Activated CD4-positive, alpha-beta T cell treated with anti-CD3 and anti-CD28 coated beads, Interleukin-2, amount 10 ng/mL, durations not matched to agents 24 days and 14 days (primary cell): ENCODE measurements at regions not wholly inside any gene's neighbourhood (a gene's known extent, or its start where the extent isn't known, plus 50 kb on each side); places are given as distances from the start of the nearest gene placed in this dataset.
"Not testable (repeated sequence)": the region's sequence is repeated elsewhere in the genome, so short reads cannot be mapped to it uniquely, and the experiment has no call there.

Experiments used
- DNase-seq: peaks from one replicate; pipeline ENCODE4 v3.0.0; 2022
- H3K27ac Mint-ChIP-seq: one replicate; pipeline ENCODE4 v1.8.0; 2022; ENCODE audit warnings: mild to moderate bottlenecking, mixed read lengths
- H3K27me3 Mint-ChIP-seq: one replicate; pipeline ENCODE4 v1.8.0; 2022; ENCODE audit warnings: mixed read lengths
- H3K36me3 Mint-ChIP-seq: one replicate; pipeline ENCODE4 v1.8.0; 2022; ENCODE audit warnings: low read depth, mild to moderate bottlenecking, mixed read lengths
- H3K4me1 Mint-ChIP-seq: one replicate; pipeline ENCODE4 v1.8.0; 2021; ENCODE audit warnings: mixed read lengths
- H3K4me3 Mint-ChIP-seq: one replicate; pipeline ENCODE4 v1.8.0; 2022; ENCODE audit warnings: mild to moderate bottlenecking, moderate library complexity, mixed read lengths
- H3K9me3 Mint-ChIP-seq: one replicate; pipeline ENCODE4 v1.8.0; 2021; ENCODE audit warnings: mixed read lengths
- intact Hi-C: fragments of 100-400 bp; cut with micrococcal nuclease; formaldehyde crosslinking; loops from one replicate; pipeline ENCODE4 v1.15.1; 2023

DNA sequence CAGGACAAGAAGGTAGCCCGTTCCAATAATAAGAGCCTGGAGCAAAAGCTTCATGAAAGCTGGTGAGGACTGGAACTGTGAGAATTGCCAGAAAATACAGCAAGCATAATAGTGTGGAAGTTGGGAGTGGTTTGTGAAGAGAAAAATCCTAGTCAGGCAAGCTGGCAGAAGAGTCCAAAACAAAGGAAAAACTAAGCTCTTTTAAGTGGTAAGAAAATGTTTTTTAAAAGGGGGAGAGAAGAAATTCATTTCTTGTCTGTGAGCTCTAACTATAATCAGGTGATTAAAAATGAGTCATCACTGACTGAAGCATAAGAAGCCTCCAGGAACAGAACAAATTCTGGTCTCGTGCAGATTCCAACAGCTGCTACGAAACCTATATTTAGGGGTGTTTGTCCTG, 102.6 kb downstream of the CAAP1 start:
- Mint-ChIP-seq H3K4me1 (no peaks in the 10 kb centered on the region), H3K36me3 (no peaks in the 10 kb centered on the region), H3K27ac (no peak overlapping the region), H3K9me3 (peaks cover 3% of the 10 kb centered on the region), H3K27me3 (no peaks in the 10 kb centered on the region), H3K4me3 (no peak overlapping the region)
- no peak for DNase-seq
- intact Hi-C loops, result no loop called here

DNA sequence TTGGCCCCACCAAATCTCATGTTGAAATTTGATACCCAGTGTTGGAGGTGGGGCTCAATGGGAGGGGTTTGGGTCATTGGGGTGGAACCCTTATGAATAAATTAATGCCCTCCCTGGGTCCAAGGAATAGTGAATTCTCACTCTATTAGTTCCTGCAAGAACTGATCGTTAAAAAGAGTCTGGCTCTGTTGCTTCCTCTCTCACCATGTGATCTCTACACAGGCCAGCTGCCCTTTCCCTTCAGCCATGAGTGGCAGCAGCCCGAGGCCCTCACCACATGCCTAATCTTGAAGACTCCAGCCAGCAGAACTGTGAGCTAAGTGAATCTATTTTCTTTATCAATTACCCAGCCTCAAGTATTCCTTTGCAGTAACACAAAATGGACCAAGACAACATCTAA, 106.0 kb downstream of the CAAP1 start:
- no peak overlapping the region for H3K4me3 Mint-ChIP-seq
- no peak for DNase-seq
- intact Hi-C loops, result no loop called here
- H3K27ac Mint-ChIP-seq, result no peak overlapping the region
- no peaks in the 10 kb centered on the region for H3K27me3 Mint-ChIP-seq
- H3K9me3 Mint-ChIP-seq, result peaks cover 3% of the 10 kb centered on the region
- H3K4me1 Mint-ChIP-seq, result no peaks in the 10 kb centered on the region
- no peaks in the 10 kb centered on the region for H3K36me3 Mint-ChIP-seq

DNA sequence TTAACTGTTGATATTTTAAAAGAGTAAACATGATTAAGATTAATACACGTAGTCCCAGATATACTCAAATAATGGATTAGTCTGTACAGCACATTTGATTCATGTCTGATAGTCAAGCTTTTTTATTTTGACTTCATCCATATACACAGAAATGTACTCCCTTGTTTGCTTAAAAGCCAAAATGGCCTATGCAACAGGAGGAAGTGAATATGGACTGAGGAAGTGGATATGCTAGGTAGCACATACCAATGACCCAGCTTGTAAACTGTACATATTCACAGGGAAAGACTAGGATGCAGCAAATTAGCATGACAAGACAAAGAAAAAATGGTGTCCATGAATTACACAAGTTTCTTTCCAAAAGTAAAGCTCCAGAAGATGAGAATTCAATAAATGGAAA, 109.7 kb downstream of the CAAP1 start:
- intact Hi-C loops, result no loop called here
- Mint-ChIP-seq H3K27ac (no peak overlapping the region), H3K27me3 (no peaks in the 10 kb centered on the region), H3K4me3 (no peak overlapping the region), H3K36me3 (no peaks in the 10 kb centered on the region), H3K4me1 (no peaks in the 10 kb centered on the region), H3K9me3 (peaks cover 3% of the 10 kb centered on the region)
- DNase-seq, result no peak

DNA sequence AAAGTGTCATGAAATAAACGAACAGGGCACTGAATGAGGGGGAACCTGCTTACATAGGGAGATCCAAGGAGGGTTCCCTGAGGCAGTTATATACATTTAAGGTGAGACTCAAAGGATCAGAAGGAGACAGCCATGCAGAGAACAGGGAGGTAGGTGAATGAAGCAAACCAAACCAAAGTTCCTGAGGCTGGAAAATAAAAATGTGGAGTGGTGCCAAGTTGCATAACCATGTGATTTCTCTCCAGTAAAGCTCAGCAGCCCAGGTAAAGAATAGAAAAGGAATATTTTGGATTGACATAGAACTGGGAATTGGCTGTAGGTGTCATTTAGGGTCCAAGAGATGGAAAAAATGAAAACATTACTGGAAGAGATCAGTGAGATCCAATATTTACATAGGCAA, 110.7 kb downstream of the CAAP1 start:
- no peak for DNase-seq
- Mint-ChIP-seq H3K4me1 (no peaks in the 10 kb centered on the region), H3K36me3 (no peaks in the 10 kb centered on the region), H3K9me3 (peaks cover under 1% of the 10 kb centered on the region), H3K27me3 (no peaks in the 10 kb centered on the region), H3K4me3 (no peak overlapping the region), H3K27ac (no peak overlapping the region)
- intact Hi-C loops, result no loop called here

DNA sequence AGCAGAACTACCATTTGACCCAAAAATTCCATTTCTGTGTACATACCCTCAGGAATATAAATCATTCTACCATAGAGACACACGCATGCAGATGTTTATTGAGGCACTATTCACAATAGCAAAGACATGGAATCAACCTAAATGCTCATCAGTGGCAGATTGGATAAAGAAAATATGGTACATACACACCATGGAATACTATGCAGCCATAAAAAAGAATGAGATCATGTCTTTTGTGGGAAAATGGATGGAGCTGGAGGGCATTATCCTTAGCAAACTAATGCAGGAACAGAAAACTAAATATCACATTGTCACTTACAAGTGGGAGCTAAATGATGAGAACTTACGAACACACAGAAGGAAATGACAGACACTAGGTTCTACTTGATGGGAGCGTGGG, 112.3 kb downstream of the CAAP1 start:
- H3K9me3 Mint-ChIP-seq, H3K4me1 Mint-ChIP-seq, DNase-seq, H3K4me3 Mint-ChIP-seq, H3K27me3 Mint-ChIP-seq, intact Hi-C loops, H3K36me3 Mint-ChIP-seq, H3K27ac Mint-ChIP-seq: not testable (repeated sequence)

DNA sequence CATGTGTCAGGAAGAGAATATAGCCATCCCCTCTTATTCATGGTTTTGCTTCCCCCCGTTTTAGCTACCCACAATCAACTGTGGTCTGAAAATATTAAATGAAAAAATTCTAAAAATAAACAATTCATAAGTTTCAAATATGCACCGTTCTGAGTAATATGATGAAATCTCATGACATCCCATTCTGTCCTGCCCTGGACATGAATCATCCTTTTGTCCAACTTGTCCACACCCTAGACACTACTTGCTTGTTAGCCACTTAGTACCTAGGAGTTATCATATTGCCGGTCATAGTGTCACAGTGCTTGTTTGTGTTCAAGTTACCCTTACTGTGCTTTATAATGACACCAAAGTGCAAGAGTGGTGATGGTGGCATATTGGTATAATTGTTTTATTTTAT, 113.5 kb downstream of the CAAP1 start:
- Mint-ChIP-seq H3K4me3 (no peak overlapping the region), H3K9me3 (no peaks in the 10 kb centered on the region), H3K27me3 (no peaks in the 10 kb centered on the region), H3K27ac (no peak overlapping the region), H3K4me1 (no peaks in the 10 kb centered on the region), H3K36me3 (no peaks in the 10 kb centered on the region)
- no peak for DNase-seq
- intact Hi-C loops, result no loop called here

DNA sequence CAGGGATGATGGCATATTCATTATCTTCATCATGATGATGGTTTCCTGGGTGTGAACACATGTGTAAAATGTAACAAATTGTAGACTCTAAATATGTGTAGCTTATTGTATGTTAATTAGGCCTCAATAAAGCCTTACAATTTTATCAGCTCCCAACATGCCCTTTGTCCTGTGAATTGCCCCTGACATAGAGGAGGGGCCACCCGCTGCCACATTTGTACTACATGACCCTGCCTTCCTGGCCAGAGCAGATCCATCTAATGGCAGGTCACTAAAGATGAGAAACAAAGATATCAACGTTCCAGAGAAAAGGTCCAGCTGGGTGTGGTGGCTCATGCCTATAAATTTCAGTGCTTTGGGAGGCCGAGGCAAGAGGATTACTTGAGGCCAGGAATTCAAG, 117.2 kb downstream of the CAAP1 start:
- H3K4me1 Mint-ChIP-seq, result no peaks in the 10 kb centered on the region
- intact Hi-C loops, result no loop called here
- no peaks in the 10 kb centered on the region for H3K36me3 Mint-ChIP-seq
- no peaks in the 10 kb centered on the region for H3K27me3 Mint-ChIP-seq
- DNase-seq, result no peak
- no peak overlapping the region for H3K27ac Mint-ChIP-seq
- H3K9me3 Mint-ChIP-seq, result no peaks in the 10 kb centered on the region
- H3K4me3 Mint-ChIP-seq, result no peak overlapping the region

DNA sequence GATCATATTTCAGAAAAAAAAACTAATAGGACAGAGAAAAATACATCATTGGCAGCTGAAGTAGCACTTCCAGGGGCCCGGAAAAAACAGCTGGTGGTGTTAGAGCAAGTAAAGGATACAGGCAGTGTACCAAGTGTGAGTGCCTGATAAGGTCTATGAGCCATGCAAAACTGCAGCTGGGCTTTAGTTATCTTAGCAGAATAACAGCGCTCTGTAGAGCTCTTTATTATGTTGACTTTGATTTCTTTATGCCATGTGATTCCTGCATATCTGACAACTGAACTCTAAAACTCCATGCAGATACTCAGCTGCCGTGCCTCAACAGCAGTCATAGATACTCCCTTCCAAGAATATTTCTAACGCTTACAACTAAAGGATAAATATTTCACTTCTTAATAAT, 119.5 kb downstream of the CAAP1 start:
- no peak for DNase-seq
- H3K4me3 Mint-ChIP-seq, result no peak overlapping the region
- H3K27ac Mint-ChIP-seq, result no peak overlapping the region
- H3K4me1 Mint-ChIP-seq, result no peaks in the 10 kb centered on the region
- no peaks in the 10 kb centered on the region for H3K36me3 Mint-ChIP-seq
- H3K9me3 Mint-ChIP-seq, result no peaks in the 10 kb centered on the region
- intact Hi-C loops, result no loop called here
- H3K27me3 Mint-ChIP-seq, result no peaks in the 10 kb centered on the region

DNA sequence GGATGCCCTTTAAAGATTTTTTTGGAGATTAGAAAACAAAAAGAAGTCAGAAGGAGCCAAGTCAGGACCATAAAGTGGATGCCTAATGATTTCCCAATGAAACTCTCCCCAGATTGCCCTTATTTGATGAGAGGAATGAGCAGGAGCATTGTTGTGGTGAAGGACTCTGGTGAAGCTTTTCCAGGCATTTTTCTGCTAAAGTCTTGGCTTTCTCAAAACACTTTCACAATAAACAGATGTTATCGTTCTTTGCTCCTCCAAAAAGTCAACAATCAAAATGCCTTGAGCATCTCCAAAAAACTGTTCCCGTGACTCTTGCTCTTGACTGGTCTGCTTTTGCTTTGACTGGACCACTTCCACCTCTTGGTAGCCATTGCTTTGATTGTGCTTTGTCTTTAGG, 121.8 kb downstream of the CAAP1 start:
- Mint-ChIP-seq H3K4me1 (no peaks in the 10 kb centered on the region), H3K36me3 (no peaks in the 10 kb centered on the region), H3K27ac (no peak overlapping the region), H3K9me3 (no peaks in the 10 kb centered on the region), H3K4me3 (no peak overlapping the region), H3K27me3 (peaks cover 2% of the 10 kb centered on the region)
- intact Hi-C loops, result no loop called here
- no peak for DNase-seq

DNA sequence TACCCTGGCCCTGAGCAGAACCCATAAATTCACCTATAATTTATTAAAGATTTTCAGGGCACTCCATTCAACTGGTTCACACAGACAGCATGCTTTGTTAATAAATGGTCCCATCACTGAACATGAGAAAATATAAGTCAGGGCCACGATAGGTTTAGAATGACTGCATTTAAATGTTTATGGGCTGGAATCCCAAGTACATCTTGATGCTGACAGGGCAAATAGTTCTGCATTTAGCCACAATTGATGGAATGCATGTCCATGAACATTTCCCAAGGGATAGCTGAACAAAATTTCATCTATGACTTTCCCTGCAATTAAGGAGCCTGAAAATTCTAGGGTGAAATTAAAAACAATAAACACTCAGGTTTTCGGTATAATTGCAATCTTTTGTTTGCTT, 124.5 kb downstream of the CAAP1 start:
- no peaks in the 10 kb centered on the region for H3K9me3 Mint-ChIP-seq
- H3K4me3 Mint-ChIP-seq, result no peak overlapping the region
- no peak for DNase-seq
- H3K4me1 Mint-ChIP-seq, result no peaks in the 10 kb centered on the region
- H3K27me3 Mint-ChIP-seq, result peaks cover 3% of the 10 kb centered on the region
- intact Hi-C loops, result no loop called here
- H3K36me3 Mint-ChIP-seq, result no peaks in the 10 kb centered on the region
- H3K27ac Mint-ChIP-seq, result no peak overlapping the region

DNA sequence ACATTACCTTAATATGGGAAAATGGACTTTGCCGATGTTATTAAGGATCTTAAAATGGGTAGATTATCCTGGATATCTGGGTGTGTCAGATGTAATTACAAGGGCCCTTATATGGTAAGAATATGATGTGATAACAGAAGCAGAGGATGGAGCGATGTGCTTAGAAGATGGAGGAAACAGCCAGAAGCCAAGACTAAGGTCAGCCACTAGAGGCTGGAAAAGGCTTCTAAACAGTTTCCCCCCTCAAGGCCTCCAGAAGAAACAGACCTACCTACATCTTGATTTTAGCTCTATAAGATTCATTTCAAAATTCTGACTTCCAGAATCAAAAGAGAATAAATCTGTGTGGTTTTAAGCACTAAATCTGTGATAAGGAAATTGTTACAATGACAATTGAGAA, 131.9 kb downstream of the CAAP1 start:
- Mint-ChIP-seq H3K4me1 (no peaks in the 10 kb centered on the region), H3K4me3 (no peak overlapping the region), H3K36me3 (no peaks in the 10 kb centered on the region), H3K9me3 (no peaks in the 10 kb centered on the region), H3K27ac (no peak overlapping the region), H3K27me3 (peaks cover 2% of the 10 kb centered on the region)
- intact Hi-C loops, result no loop called here
- DNase-seq, result no peak

DNA sequence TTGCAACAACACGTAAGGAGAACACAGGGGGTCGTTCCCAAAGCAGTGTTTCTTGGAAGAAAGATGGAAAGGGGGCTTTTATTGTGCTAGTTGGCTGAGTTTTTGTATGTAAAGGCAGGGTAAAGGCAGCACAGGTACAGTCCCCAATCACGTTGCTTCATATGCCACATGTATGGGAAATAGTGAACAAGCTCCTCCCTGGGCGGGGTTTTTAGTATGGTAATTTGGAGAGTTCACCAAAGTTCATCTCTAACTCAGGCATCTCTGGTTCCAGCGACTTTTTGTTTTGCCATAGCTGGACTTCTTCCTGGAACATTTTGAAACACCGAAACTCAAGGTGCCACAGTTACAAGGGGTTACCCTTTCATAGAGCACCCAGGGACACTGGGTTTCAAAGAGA, 133.9 kb downstream of the CAAP1 start:
- no peaks in the 10 kb centered on the region for H3K9me3 Mint-ChIP-seq
- no peaks in the 10 kb centered on the region for H3K4me1 Mint-ChIP-seq

DNA sequence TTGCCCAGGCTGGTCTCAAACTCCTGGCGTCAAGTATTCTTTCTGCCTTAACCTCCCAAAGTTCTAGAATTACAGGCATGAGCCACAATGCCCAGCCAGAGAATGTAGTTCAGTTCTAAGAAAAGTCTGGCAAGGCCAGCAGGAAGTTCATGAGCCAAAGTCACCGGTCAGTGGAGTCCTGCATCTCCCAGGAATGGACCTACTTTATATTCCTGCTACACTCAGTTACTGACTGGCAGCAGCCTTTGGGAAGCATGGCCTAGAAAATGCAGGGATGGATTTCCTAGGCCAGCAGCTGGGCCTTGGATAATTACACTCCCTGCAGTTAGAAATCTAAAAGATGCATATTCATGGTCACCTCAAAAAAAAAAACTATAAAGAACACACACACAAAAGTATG, 135.7 kb downstream of the CAAP1 start:
- no peak overlapping the region for H3K27ac Mint-ChIP-seq
- no peaks in the 10 kb centered on the region for H3K9me3 Mint-ChIP-seq
- intact Hi-C loops, result no loop called here
- H3K4me3 Mint-ChIP-seq, result no peak overlapping the region
- peaks cover 2% of the 10 kb centered on the region for H3K27me3 Mint-ChIP-seq
- H3K4me1 Mint-ChIP-seq, result no peaks in the 10 kb centered on the region
- H3K36me3 Mint-ChIP-seq, result no peaks in the 10 kb centered on the region
- DNase-seq, result no peak

More for the DNA sequence above, 133.9 kb downstream of the CAAP1 start:
- DNase-seq, result no peak
- H3K4me3 Mint-ChIP-seq, result no peak overlapping the region
- intact Hi-C loops, result no loop called here
- H3K36me3 Mint-ChIP-seq, result no peaks in the 10 kb centered on the region
- peaks cover 2% of the 10 kb centered on the region for H3K27me3 Mint-ChIP-seq
- no peak overlapping the region for H3K27ac Mint-ChIP-seq

DNA sequence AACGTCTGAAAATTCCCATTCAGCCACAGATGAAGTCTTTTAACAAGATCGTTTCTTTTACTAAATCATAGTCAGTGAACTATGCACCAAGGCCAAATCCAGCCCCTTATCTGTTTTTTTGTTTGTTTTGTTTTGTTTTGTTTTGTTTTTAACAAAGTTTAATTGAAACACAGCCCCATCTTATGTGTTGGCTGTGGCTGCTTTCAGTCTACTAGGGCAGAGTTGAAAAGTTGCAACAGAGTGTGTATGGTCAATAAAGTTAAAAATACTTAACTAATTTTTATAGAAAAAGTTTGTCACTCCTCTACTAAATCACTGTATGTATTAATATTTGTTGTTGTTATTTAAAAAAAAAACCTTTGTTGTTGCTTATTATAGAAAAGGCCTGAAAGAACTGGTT, 137.1 kb downstream of the CAAP1 start:
- no peak for DNase-seq
- H3K4me3 Mint-ChIP-seq, result no peak overlapping the region
- no peaks in the 10 kb centered on the region for H3K9me3 Mint-ChIP-seq
- peaks cover under 1% of the 10 kb centered on the region for H3K27me3 Mint-ChIP-seq
- H3K27ac Mint-ChIP-seq, result no peak overlapping the region
- no peaks in the 10 kb centered on the region for H3K4me1 Mint-ChIP-seq
- intact Hi-C loops, result no loop called here
- H3K36me3 Mint-ChIP-seq, result no peaks in the 10 kb centered on the region

DNA sequence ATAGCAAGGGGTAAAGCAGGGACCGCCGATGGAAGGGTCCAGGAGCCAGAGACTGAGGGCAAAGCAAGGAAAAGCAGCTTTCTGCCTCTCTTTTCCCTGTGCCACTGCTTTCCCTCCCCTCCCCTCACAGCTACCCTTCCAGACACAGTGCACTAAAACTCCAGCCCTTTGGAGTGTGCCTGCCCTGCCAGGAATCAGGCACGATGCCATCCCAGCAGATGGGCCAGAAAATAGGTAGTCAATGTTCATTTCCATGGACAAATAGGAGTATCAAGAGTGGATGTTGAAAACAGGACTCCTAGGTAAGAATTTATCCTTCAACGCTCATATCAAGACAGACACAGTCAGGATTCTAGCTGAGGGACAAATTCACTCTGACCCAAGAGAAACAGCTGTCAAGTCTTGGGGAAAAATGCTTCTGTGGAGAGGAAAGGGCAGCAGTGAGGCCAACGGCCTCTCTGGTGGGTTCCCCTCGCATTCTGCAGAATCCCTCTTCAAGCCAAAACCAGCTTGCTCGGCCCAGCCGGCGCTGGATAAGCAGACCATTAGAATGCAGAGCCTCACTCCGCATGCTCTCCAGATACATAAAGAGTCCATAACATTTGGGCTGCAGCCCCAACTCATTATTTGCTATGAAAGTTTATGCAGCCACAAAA, 138.0 kb downstream of the CAAP1 start:
- no peak for DNase-seq
- intact Hi-C loops, result no loop called here

More for the DNA sequence above, 138.0 kb downstream of the CAAP1 start:
- H3K27ac Mint-ChIP-seq, result no peak overlapping the region
- no peak overlapping the region for H3K4me3 Mint-ChIP-seq
- H3K4me1 Mint-ChIP-seq, result no peaks in the 10 kb centered on the region
- H3K36me3 Mint-ChIP-seq, result no peaks in the 10 kb centered on the region
- H3K27me3 Mint-ChIP-seq, result no peaks in the 10 kb centered on the region
- H3K9me3 Mint-ChIP-seq, result no peaks in the 10 kb centered on the region
